GM10266 (cell line): ENCODE measurements at regions not wholly inside any gene's neighbourhood (a gene's known extent, or its start where the extent isn't known, plus 50 kb on each side); places are given as distances from the start of the nearest gene placed in this dataset.

Experiments used
- DNase-seq: peaks from one replicate; pipeline ENCODE4 v3.0.0; 2012; ENCODE audit errors: extremely low spot score
- CTCF ChIP-seq: IDR thresholded peaks from 2 replicates; pipeline ENCODE4 v1.5.1; 2012; ENCODE audit warnings: mild to moderate bottlenecking, low read depth; ENCODE audit not compliant: control insufficient read depth, insufficient read depth; ENCODE audit errors: missing control alignments

- TF ChIP-seq CTCF, result no peak
- DNase-seq, result no peak
Observed at GRCh38 chr6:165834613-165835259, 171.7 kb upstream of the PDE10A start.

GRCh38 chr6:165833355-165833754 is 170.3 kb upstream of the PDE10A start:
- TF ChIP-seq CTCF, result no peak
- DNase-seq, result no peak

- DNase-seq, result no peak
- TF ChIP-seq CTCF, result no peak
Observed at GRCh38 chr6:165831812-165832510, 168.9 kb upstream of the PDE10A start.

- no peak for DNase-seq
- TF ChIP-seq CTCF, result no peak
Observed at GRCh38 chr6:165830761-165831160, 167.7 kb upstream of the PDE10A start.

GRCh38 chr6:165829376-165829775 is 166.3 kb upstream of the PDE10A start:
- DNase-seq, result no peak
- no peak for TF ChIP-seq CTCF

- TF ChIP-seq CTCF, result no peak
- DNase-seq, result no peak
Observed at GRCh38 chr6:165827190-165827518, 164.1 kb upstream of the PDE10A start.

GRCh38 chr6:165826487-165827189 is 163.6 kb upstream of the PDE10A start:
- TF ChIP-seq CTCF, result no peak
- no peak for DNase-seq
